GM21526 (cell line): ENCODE measurements at regions not wholly inside any gene's neighbourhood (a gene's known extent, or its start where the extent isn't known, plus 50 kb on each side); places are given as distances from the start of the nearest gene placed in this dataset.
"Not testable (repeated sequence)": the region's sequence is repeated elsewhere in the genome, so short reads cannot be mapped to it uniquely, and the experiment has no call there.

ENCODE experiments used
- ATAC-seq: cut with Tn5 transposase; IDR thresholded peaks from one replicate; pipeline ENCODE4 v1.9.1; 2021; ENCODE audit warnings: moderate library complexity; ENCODE audit not compliant: unreplicated experiment, low FRiP score

- ATAC-seq: no peak
These were observed 84.3 kb upstream of the ETAA1 start for GRCh38 chr2:67312871-67313270.

GRCh38 chr2:67313536-67313935 is 83.6 kb upstream of the ETAA1 start:
- no peak for ATAC-seq

GRCh38 chr2:67318031-67318430 is 79.1 kb upstream of the ETAA1 start:
- no peak for ATAC-seq

GRCh38 chr2:67318563-67318962 is 78.6 kb upstream of the ETAA1 start:
- no peak for ATAC-seq

- ATAC-seq: no peak
These were observed 78.1 kb upstream of the ETAA1 start for GRCh38 chr2:67318993-67319481.

GRCh38 chr2:67320861-67321587 is 76.1 kb upstream of the ETAA1 start:
- no peak for ATAC-seq

GRCh38 chr2:67321588-67321903 is 75.6 kb upstream of the ETAA1 start:
- no peak for ATAC-seq

GRCh38 chr2:67322353-67323001 is 74.7 kb upstream of the ETAA1 start:
- no peak for ATAC-seq

- no peak for ATAC-seq
These were observed 73.7 kb upstream of the ETAA1 start for GRCh38 chr2:67323209-67323991.

GRCh38 chr2:67329513-67329912 is 67.6 kb upstream of the ETAA1 start:
- ATAC-seq: no peak

GRCh38 chr2:67329951-67330350 is 67.2 kb upstream of the ETAA1 start:
- ATAC-seq: no peak

- ATAC-seq: not testable (repeated sequence)
These were observed 65.6 kb upstream of the ETAA1 start for GRCh38 chr2:67331419-67332086.

GRCh38 chr2:67337903-67338302 is 59.2 kb upstream of the ETAA1 start:
- no peak for ATAC-seq

GRCh38 chr2:67338601-67339233 is 58.4 kb upstream of the ETAA1 start:
- no peak for ATAC-seq

- ATAC-seq: no peak
These were observed 57.8 kb upstream of the ETAA1 start for GRCh38 chr2:67339234-67339885.

- no peak for ATAC-seq
These were observed 56.8 kb upstream of the ETAA1 start for GRCh38 chr2:67340133-67341011.

GRCh38 chr2:67341012-67341318 is 56.2 kb upstream of the ETAA1 start:
- no peak for ATAC-seq

- ATAC-seq: no peak
These were observed 55.8 kb upstream of the ETAA1 start for GRCh38 chr2:67341336-67341735.

- no peak for ATAC-seq
These were observed 54.7 kb upstream of the ETAA1 start for GRCh38 chr2:67342394-67342793.
